GM12874 (cell line): ENCODE measurements at regions not wholly inside any gene's neighbourhood (a gene's known extent, or its start where the extent isn't known, plus 50 kb on each side); places are given as distances from the start of the nearest gene placed in this dataset.

Experiments
- TF ChIP-seq, protein P1 (sequence below): IDR thresholded peaks from 2 replicates; pipeline ENCODE4 v1.5.1; 2011; ENCODE audit warnings: low read depth, mild to moderate bottlenecking, control low read depth, low read length, moderate library complexity; ENCODE audit not compliant: insufficient read depth

DNA sequence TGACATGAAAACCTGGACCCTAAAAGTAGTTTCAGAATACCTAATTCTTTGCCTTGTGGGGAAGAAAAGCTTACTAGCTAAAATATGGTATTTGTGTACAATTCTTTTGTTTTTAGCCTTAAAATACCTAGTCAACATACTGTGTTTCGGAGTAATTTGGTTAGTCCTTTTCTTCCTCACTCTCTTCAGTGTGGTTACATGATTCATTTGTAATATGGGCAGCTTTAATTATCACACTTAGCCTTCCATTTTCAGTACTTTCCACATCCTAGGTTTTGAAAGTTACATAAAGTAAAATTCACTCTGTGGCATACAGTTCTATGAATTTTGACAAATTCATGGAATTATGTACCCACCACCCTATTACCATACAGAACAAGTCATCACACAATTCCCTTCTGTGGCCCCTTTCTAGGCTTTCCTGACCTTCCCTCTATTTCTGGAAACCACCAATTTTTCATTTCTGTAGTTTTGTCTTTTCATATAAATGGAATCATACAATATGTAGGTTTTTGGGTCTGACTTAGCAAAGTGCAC lies 96.2 kb downstream of the EMX2 start:
- TF ChIP-seq, protein P1, sequence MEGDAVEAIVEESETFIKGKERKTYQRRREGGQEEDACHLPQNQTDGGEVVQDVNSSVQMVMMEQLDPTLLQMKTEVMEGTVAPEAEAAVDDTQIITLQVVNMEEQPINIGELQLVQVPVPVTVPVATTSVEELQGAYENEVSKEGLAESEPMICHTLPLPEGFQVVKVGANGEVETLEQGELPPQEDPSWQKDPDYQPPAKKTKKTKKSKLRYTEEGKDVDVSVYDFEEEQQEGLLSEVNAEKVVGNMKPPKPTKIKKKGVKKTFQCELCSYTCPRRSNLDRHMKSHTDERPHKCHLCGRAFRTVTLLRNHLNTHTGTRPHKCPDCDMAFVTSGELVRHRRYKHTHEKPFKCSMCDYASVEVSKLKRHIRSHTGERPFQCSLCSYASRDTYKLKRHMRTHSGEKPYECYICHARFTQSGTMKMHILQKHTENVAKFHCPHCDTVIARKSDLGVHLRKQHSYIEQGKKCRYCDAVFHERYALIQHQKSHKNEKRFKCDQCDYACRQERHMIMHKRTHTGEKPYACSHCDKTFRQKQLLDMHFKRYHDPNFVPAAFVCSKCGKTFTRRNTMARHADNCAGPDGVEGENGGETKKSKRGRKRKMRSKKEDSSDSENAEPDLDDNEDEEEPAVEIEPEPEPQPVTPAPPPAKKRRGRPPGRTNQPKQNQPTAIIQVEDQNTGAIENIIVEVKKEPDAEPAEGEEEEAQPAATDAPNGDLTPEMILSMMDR: no peak

DNA sequence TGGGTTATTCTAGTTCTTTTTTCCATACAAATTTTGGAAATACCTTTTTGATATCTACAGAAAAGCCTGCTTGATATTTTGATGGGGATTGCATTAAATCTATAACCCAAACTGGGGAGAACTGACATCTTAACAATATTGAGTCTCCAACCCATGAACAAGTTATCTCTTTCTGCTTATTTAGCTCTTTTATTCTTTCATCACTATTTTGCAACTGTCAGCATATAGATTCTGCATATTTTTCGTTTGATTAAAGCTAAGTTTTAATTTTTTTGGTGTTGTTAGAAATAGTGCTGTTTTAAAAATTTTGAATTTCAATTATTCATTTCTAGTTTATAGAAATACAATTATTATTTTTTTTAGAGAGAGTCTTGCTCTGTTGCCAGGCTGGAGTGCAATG lies 97.9 kb downstream of the EMX2 start:
- TF ChIP-seq, protein P1: no peak

DNA sequence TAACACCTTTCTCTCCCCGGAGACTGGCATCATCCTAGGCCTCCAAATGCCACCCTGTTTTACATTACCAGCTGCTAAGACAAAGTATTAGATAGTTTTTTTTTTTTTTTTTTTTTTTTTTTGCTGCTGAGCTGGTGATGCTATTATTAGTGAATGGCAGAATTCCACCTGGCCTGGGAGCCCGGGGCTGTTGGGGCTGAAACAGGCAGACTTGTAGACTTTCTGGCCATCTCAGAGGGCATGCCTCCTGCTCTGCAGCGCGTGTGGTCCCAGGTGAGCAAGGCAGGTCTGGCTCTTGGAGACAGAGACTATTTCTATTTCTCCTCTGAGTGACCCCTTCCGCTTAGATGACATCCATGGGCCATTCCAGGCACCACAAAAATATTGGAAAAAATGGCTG lies 104.2 kb downstream of the EMX2 start:
- TF ChIP-seq, protein P1: no peak

DNA sequence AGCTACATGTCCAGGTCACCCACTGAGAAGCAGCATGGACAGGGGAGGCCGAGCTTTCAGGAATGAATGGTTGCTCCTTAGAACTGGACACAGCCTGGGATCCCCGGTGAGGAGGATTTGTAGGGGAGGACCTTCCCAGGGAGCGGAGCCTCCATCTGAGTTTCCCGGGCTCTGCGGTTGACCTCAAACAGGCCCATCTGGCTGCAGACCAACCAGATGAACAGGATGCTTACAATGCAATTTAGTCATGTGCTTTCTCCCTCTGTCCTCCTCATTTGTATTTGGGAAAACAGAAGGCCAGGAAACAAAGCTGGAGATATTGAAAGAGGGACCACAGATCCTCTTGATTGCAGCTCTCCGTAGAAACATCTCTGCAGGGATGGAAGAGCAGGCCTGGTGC lies 104.8 kb downstream of the EMX2 start:
- TF ChIP-seq, protein P1: no peak

DNA sequence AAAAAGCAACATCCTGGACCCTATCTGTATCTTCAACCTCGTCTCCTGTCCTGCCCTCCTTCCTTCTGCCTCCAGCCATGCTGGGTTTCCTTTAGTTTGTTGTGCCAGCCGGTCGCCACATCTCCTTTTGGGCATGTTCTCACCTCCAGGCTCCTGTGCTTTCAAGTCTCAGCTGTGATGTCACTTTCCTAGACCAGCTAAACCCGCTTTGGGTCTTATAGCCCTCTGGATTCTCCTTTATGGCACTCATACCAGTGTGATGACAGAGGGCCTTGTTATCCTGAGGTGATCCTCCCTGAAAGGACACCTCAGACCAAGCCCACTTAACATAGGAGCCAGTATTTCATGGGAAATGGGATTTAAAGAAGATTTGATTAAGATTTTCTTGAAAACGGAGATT lies 108.6 kb downstream of the EMX2 start:
- TF ChIP-seq, protein P1: no peak

DNA sequence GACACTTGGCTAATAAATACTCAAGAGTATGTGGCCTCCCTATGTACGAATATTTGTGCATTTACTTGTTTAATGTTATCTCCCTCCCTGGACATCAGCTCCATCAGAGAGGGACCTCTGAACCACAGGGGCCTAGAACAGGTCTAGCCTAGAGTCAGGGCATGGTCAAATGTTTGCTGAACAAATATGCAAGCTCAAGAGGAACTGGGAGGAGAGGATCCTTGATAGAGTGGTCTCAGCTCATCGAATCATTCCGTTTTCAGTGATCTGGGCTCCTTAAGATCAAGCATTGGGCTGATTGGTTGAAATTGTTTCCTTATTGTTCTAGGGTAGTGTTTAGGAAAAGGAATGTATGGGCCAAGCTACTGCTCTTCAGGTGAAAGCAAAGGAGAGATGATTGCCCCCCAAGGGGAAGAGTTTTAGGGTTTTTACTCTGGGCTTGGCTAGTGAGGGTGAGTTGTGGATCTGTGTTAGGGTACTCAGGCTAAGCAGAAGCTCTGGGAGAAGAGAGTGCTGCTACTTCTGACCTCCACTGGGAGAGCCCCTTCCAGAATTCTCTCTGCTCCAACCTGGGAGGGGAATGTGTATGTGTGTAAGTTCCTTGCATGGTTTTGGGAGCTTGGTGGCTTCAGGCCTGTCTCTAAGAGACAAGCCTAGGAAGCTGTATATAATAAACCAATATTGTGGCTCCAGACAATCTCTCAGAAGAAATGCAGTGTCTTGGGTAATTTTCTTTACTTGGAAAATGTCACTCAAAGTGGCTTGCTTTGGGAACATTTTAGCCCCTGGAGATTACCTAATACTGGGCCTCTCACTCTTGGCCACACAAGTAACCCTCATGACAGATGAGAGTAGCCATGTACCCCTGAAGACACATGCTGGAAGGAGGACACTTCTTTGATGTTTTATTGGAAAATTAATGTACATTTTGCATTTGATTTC lies 110.0 kb downstream of the EMX2 start:
- TF ChIP-seq, protein P1: no peak

DNA sequence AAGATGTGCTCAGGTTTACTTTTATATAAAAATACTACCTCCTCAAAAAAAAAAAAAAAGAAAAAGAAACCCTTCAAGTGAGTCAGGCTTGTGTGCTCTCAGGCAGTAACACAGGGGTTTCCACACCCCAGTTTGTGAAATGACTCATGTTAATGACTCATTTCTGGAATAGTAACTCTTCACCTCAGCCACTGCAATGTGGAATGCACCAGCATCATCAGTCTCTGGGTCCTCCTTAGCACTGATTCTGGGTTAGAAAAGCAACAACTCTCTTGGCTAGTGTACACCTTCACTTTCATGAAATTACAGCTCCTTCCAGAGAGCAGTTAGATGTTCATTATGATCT lies 110.6 kb downstream of the EMX2 start:
- TF ChIP-seq, protein P1: no peak
